B cell (primary cell): ENCODE measurements at regions not wholly inside any gene's neighbourhood (a gene's known extent, or its start where the extent isn't known, plus 50 kb on each side); places are given as distances from the start of the nearest gene placed in this dataset.

Experiments used
- ATAC-seq: fragments of 200-7000 bp; cut with Tn5 transposase; one replicate; pipeline ENCODE4 v1.10.0; 2021; ENCODE audit warnings: low read depth, mild to moderate bottlenecking, moderate number of reproducible peaks, moderate library complexity
- CTCF ChIA-PET: fragments of 350-600 bp; sonication (Branson Sonifier 250); formaldehyde crosslinking; loops from one replicate; lab custom pipeline; 2021; ENCODE audit warnings: antibody characterized with exemption, inconsistent platforms; lab: Charles Lee
- POLR2A ChIA-PET: fragments of 350-600 bp; sonication (Branson Sonifier 250); formaldehyde crosslinking; loops from one replicate; lab custom pipeline; 2021; ENCODE audit warnings: antibody characterized with exemption; lab: Charles Lee
- DNase-seq: peaks from one replicate; pipeline ENCODE4 v3.0.0; 2013
- H2AFZ ChIP-seq: 2 replicates; pipeline ENCODE4 v1.6.1; 2012; ENCODE audit warnings: mild to moderate bottlenecking, low read depth, low read length; ENCODE audit not compliant: insufficient read depth, poor library complexity, severe bottlenecking
- H3K27ac ChIP-seq, 2 donors: 1 replicate in 1 of 2; 2 replicates in 1 of 2; pipeline ENCODE4 v1.5.1; 2012 to 2013; ENCODE audit warnings: low read length in 2 of 2, mild to moderate bottlenecking in 2 of 2, moderate library complexity in 1 of 2
- H3K27me3 ChIP-seq, 4 experiments: fragments of 200-600 bp in 1 of 4; sonication (generic) in 1 of 4; replicated peaks in 1 of 4; 1 replicate in 2 of 4; 2 replicates in 2 of 4; pipeline versions ENCODE4 v1.6.1 to v1.7.0; 2013 to 2016; ENCODE audit warnings: low read length in 3 of 4, mild to moderate bottlenecking in 2 of 4, mixed read lengths in 1 of 4, moderate library complexity in 1 of 4; ENCODE audit not compliant: insufficient read depth in 4 of 4, control insufficient read depth in 3 of 4; ENCODE audit errors: control extremely low read depth in 1 of 4
- H3K36me3 ChIP-seq, 2 experiments: replicated peaks in 1 of 2; 1 replicate in 1 of 2; 2 replicates in 1 of 2; pipeline versions ENCODE4 v1.6.1 to v1.7.1; 2013; ENCODE audit warnings: low read length in 1 of 2; ENCODE audit not compliant: insufficient read depth in 2 of 2, control insufficient read depth in 1 of 2; ENCODE audit errors: control extremely low read depth in 1 of 2, extremely low read depth in 1 of 2
- H3K4me1 ChIP-seq, 2 donors: fragments of 200-600 bp in 1 of 2; sonication (generic) in 1 of 2; 1 replicate in 1 of 2; 2 replicates in 1 of 2; pipeline versions ENCODE4 v1.5.1 to v1.6.1; 2013 to 2017; ENCODE audit warnings: low read length in 2 of 2; ENCODE audit not compliant: control insufficient read depth in 2 of 2, insufficient read depth in 2 of 2
- H3K4me2 ChIP-seq: replicated peaks from 2 replicates; pipeline ENCODE3; 2012; ENCODE audit warnings: mild to moderate bottlenecking, low read depth, low read length; ENCODE audit not compliant: poor library complexity, severe bottlenecking
- H3K4me3 ChIP-seq, 5 experiments: fragments of 200-600 bp in 1 of 5; sonication (generic) in 1 of 5; 1 replicate in 3 of 5; 2 replicates in 2 of 5; pipeline versions ENCODE4 v1.5.1 to v1.7.0; 2011 to 2016; ENCODE audit warnings: low read length in 4 of 5, mild to moderate bottlenecking in 4 of 5, low read depth in 2 of 5, control low read depth in 1 of 5, moderate library complexity in 1 of 5; ENCODE audit not compliant: insufficient read depth in 1 of 5; ENCODE audit errors: control extremely low read depth in 1 of 5, extremely low read depth in 1 of 5
- H3K79me2 ChIP-seq: fragments of 200-600 bp; sonication (generic); one replicate; pipeline ENCODE4 v1.6.0; 2016; ENCODE audit warnings: low read length; ENCODE audit not compliant: control insufficient read depth, insufficient read depth
- H3K9ac ChIP-seq: fragments of 200-600 bp; sonication (generic); 2 replicates; pipeline ENCODE4 v1.6.1; 2017; ENCODE audit warnings: mild to moderate bottlenecking, low read length, moderate library complexity
- H3K9me3 ChIP-seq, 3 donors: one replicate each; pipeline versions ENCODE4 v1.6.1 to v1.7.1; 2013; ENCODE audit warnings: low read length in 2 of 3; ENCODE audit not compliant: control insufficient read depth in 2 of 3, insufficient read depth in 1 of 3; ENCODE audit errors: control extremely low read depth in 1 of 3
- H4K20me1 ChIP-seq: 2 replicates; pipeline ENCODE4 v1.6.0; 2012; ENCODE audit warnings: mild to moderate bottlenecking, low read length; ENCODE audit not compliant: insufficient read depth, control insufficient read depth, poor library complexity, severe bottlenecking
- H3K27ac Mint-ChIP-seq: one replicate; pipeline ENCODE4 v1.8.0; 2021; ENCODE audit warnings: mixed read lengths
- H3K27me3 Mint-ChIP-seq: one replicate; pipeline ENCODE4 v1.8.0; 2021; ENCODE audit warnings: mixed read lengths
- H3K4me1 Mint-ChIP-seq: one replicate; pipeline ENCODE4 v1.8.0; 2021; ENCODE audit warnings: mixed read lengths
- H3K4me3 Mint-ChIP-seq: one replicate; pipeline ENCODE4 v1.8.0; 2021; ENCODE audit warnings: mixed read lengths
- H3K9me3 Mint-ChIP-seq: one replicate; pipeline ENCODE4 v1.8.0; 2022; ENCODE audit warnings: mixed read lengths; ENCODE audit not compliant: insufficient read depth
- EZH2 ChIP-seq: IDR thresholded peaks from 2 replicates; pipeline ENCODE4 v1.6.1; 2012; ENCODE audit warnings: borderline replicate concordance, low read depth, mild to moderate bottlenecking, moderate library complexity, low read length; ENCODE audit not compliant: insufficient read depth, poor library complexity, severe bottlenecking
- WGBS: methylation state at CpG from one replicate; pipeline ENCODE4 v1.1.5; 2013; ENCODE audit warnings: missing lambda C conversion rate; ENCODE audit not compliant: insufficient coverage; 5-methylcytosine and 5-hydroxymethylcytosine counted together
- intact Hi-C: fragments of 100-400 bp; cut with micrococcal nuclease; formaldehyde crosslinking; loops from one replicate; pipeline ENCODE4 v1.10.0; 2022
- TF ChIP-seq, protein P1 (sequence below): fragments of 200-600 bp; IDR thresholded peaks from one replicate; pipeline ENCODE4 v1.8.0; 2022; ENCODE audit warnings: antibody characterized with exemption, mild to moderate bottlenecking

DNA sequence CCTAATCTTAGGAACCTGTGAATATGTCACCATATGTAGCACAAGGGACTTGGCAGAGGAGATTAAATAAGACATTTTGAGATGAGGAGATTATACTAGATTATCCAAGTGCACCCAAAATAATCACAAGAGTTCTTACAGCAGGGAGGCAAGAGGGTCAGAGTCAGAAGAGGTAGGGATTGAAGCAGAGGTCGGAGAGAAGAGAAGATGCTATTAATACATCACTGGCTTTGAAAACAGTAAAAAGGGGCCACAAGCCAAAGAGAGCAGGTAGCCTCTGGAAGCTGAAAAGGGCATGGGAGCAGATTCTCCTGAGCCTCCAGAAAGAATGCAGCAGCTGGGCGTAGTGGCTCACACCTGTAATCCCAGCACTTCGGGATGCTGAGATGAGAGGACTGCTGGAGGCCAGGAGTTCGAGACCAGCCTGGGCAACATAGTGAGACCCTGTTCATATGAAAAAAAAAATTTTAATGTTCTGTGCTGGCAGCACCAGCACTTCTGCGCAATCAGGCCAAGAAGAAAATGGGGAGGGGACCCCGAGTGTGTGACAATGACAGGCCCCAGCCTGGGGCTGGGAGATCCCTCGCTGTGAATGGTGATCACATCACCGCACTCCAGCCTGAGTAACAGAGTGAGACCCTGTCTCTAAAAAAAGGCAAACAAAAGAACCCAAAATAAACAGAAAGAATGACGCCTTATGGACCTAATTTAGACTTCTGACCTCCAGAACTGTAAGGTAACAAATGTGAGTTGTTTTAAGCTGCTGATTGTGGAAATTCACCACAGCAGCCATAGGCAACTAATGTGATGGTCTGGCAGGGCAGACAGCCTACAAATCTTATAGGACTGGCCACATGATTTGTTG lies 275.4 kb downstream of the MRTFB start:
- Histone ChIP-seq H2AFZ (no peak overlapping the region), H3K9me3 (peaks cover 0 to 32% (median 6%) of the 10 kb centered on the region in 3 donors), H3K27me3 (no peaks in the 10 kb centered on the region), H3K4me1 (peaks cover 0 to 11% of the 10 kb centered on the region in 2 donors), H3K4me2 (no peak overlapping the region), H3K27ac (no peak overlapping the region), H3K4me3 (no peak overlapping the region), H3K79me2 (no peaks in the 10 kb centered on the region), H4K20me1 (no peaks in the 10 kb centered on the region), H3K36me3 (no peaks in the 10 kb centered on the region), H3K9ac (no peak overlapping the region)
- ATAC-seq: no peak
- DNase-seq: no peak
- WGBS: 95% methylated on average over 8 of the region's 9 CpGs
- peaks cover 8% of the 10 kb centered on the region for H3K4me1 Mint-ChIP-seq
- ChIA-PET POLR2A (no interaction called here), CTCF (no interaction called here)
- H3K27me3 Mint-ChIP-seq: peaks cover 5% of the 10 kb centered on the region
- TF ChIP-seq, protein P1, sequence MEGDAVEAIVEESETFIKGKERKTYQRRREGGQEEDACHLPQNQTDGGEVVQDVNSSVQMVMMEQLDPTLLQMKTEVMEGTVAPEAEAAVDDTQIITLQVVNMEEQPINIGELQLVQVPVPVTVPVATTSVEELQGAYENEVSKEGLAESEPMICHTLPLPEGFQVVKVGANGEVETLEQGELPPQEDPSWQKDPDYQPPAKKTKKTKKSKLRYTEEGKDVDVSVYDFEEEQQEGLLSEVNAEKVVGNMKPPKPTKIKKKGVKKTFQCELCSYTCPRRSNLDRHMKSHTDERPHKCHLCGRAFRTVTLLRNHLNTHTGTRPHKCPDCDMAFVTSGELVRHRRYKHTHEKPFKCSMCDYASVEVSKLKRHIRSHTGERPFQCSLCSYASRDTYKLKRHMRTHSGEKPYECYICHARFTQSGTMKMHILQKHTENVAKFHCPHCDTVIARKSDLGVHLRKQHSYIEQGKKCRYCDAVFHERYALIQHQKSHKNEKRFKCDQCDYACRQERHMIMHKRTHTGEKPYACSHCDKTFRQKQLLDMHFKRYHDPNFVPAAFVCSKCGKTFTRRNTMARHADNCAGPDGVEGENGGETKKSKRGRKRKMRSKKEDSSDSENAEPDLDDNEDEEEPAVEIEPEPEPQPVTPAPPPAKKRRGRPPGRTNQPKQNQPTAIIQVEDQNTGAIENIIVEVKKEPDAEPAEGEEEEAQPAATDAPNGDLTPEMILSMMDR: no peak
- TF ChIP-seq EZH2: no peak
- H3K9me3 Mint-ChIP-seq: peaks cover 7% of the 10 kb centered on the region
- H3K4me3 Mint-ChIP-seq: no peak overlapping the region
- H3K27ac Mint-ChIP-seq: no peak overlapping the region
- intact Hi-C loops: no loop called here

DNA sequence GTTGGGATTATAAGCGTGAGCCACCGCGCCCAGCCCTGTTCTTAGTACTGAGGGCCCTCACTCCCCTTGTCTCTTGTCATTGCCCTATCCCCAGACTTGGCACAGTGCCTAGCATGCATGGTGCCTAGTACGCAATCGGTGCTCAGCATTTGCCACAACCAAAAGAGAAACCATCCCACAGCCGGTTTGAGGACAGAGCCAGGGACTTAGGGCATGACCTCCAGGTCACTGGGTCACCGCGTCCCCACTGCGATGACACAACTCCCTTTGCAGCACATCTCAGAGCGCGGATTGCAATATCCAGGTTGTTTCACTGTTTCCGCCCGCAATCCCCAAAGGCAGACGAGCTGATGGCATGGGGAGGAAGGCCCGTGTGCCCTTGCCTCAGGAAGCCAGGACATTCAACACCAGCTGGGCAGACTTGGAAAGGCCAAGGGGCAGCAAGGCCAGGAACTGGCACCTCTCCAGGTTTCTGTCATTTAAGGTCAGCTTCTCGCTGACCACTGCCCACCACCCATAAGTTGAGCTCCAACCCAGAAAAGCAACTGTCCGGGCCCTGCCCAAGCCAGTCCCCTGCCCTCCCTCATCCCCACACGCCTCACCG lies 274.5 kb downstream of the MRTFB start:
- no peak overlapping the region for H3K4me2 ChIP-seq
- H3K27ac Mint-ChIP-seq: no peak overlapping the region

More for the DNA sequence above, 274.5 kb downstream of the MRTFB start:
- ATAC-seq: no peak
- Histone ChIP-seq H3K27me3 (no peaks in the 10 kb centered on the region), H2AFZ (no peak overlapping the region), H3K4me1 (peaks cover 0 to 6% of the 10 kb centered on the region in 2 donors), H3K9me3 (peaks cover 0 to 33% (median 7%) of the 10 kb centered on the region in 3 donors), H3K27ac (no peak overlapping the region), H3K9ac (no peak overlapping the region), H3K36me3 (no peaks in the 10 kb centered on the region), H3K79me2 (no peaks in the 10 kb centered on the region), H3K4me3 (no peak overlapping the region), H4K20me1 (no peaks in the 10 kb centered on the region)
- Mint-ChIP-seq H3K27me3 (peaks cover 5% of the 10 kb centered on the region), H3K4me3 (no peak overlapping the region), H3K9me3 (peaks cover 7% of the 10 kb centered on the region), H3K4me1 (peaks cover 6% of the 10 kb centered on the region)
- CTCF ChIA-PET: no interaction called here
- WGBS: 96% methylated on average over 16 of the region's 19 CpGs
- POLR2A ChIA-PET: no interaction called here
- intact Hi-C loops: no loop called here
- DNase-seq: no peak
- TF ChIP-seq EZH2: no peak
- TF ChIP-seq, protein P1: no peak
